ENCODE measurements at regions not wholly inside any gene's neighbourhood (a gene's known extent, or its start where the extent isn't known, plus 50 kb on each side); places are given as distances from the start of the nearest gene placed in this dataset.

- TF ChIP-seq CTCF (IDR thresholded peaks at IDR 0.05) (no peak), POLR2AphosphoS5 (IDR thresholded peaks at IDR 0.05) (no peak), EP300 (IDR thresholded peaks at IDR 0.05) (no peak)
These were observed 601.3 kb upstream of the MIR17HG start for GRCh38 chr13:90746230-90746629.

Data from gastroesophageal sphincter (tissue), 3 donors.